Bone marrow (tissue), 2 donors: ENCODE measurements at regions not wholly inside any gene's neighbourhood (a gene's known extent, or its start where the extent isn't known, plus 50 kb on each side); places are given as distances from the start of the nearest gene placed in this dataset.
"Not testable (repeated sequence)": the region's sequence is repeated elsewhere in the genome, so short reads cannot be mapped to it uniquely, and the experiment has no call there.

ENCODE experiments used
- DNase-seq, 2 donors: peaks; one replicate each; lab custom pipeline; 2025; lab: John Stamatoyannopoulos, UW

- DNase-seq = no peak
These were observed 119.0 kb downstream of the NKX6-1 start for GRCh38 chr4:84379917-84380641.

GRCh38 chr4:84378983-84379382, 120.1 kb downstream of the NKX6-1 start:
- DNase-seq = no peak

GRCh38 chr4:84378356-84378755, 120.7 kb downstream of the NKX6-1 start:
- no peak for DNase-seq

- DNase-seq = no peak
These were observed 132.2 kb downstream of the NKX6-1 start for GRCh38 chr4:84366907-84367306.

GRCh38 chr4:84366161-84366560, 132.9 kb downstream of the NKX6-1 start:
- no peak for DNase-seq

GRCh38 chr4:84362896-84363655, 136.0 kb downstream of the NKX6-1 start:
- no peak for DNase-seq

GRCh38 chr4:84342161-84342560, 156.9 kb downstream of the NKX6-1 start:
- no peak for DNase-seq

GRCh38 chr4:84341559-84341958, 157.5 kb downstream of the NKX6-1 start:
- DNase-seq = no peak

- DNase-seq = no peak
These were observed 160.7 kb downstream of the NKX6-1 start for GRCh38 chr4:84338367-84338766.

GRCh38 chr4:84336964-84337705, 162.0 kb downstream of the NKX6-1 start:
- DNase-seq = no peak

GRCh38 chr4:84327526-84327925, 171.6 kb downstream of the NKX6-1 start:
- DNase-seq = no peak

- DNase-seq = no peak
These were observed 173.5 kb downstream of the NKX6-1 start for GRCh38 chr4:84325625-84326024.

- DNase-seq = no peak
These were observed 174.5 kb downstream of the NKX6-1 start for GRCh38 chr4:84324303-84325245.

- DNase-seq = no peak
These were observed 180.0 kb downstream of the NKX6-1 start for GRCh38 chr4:84319124-84319523.

GRCh38 chr4:84317513-84317912, 181.6 kb downstream of the NKX6-1 start:
- no peak for DNase-seq

GRCh38 chr4:84312426-84313012, 186.6 kb downstream of the NKX6-1 start:
- no peak for DNase-seq

GRCh38 chr4:84309191-84309590, 189.9 kb downstream of the NKX6-1 start:
- DNase-seq = no peak

- DNase-seq = not testable (repeated sequence)
These were observed 200.3 kb downstream of the NKX6-1 start for GRCh38 chr4:84298719-84299254.

GRCh38 chr4:84298023-84298718, 200.9 kb downstream of the NKX6-1 start:
- DNase-seq = no peak

GRCh38 chr4:84291969-84292368, 207.1 kb downstream of the NKX6-1 start:
- DNase-seq = no peak
